ENCODE measurements at regions not wholly inside any gene's neighbourhood (a gene's known extent, or its start where the extent isn't known, plus 50 kb on each side); places are given as distances from the start of the nearest gene placed in this dataset.

- TF ChIP-seq CREB1 (IDR thresholded peaks at IDR 0.05; ENCODE audit: low read depth): no peak
- no peak for TF ChIP-seq YY1 (IDR thresholded peaks at IDR 0.05; ENCODE audit: low read depth)
- no peak for TF ChIP-seq RAD21 (IDR thresholded peaks at IDR 0.05; ENCODE audit: low read depth)
- no peak for TF ChIP-seq REST (IDR thresholded peaks at IDR 0.05; ENCODE audit: low read depth)
- no peak for TF ChIP-seq TEAD4 (IDR thresholded peaks at IDR 0.05)
- TF ChIP-seq EP300 (IDR thresholded peaks at IDR 0.05; ENCODE audit: borderline replicate concordance): no peak
- TF ChIP-seq FOXM1 (IDR thresholded peaks at IDR 0.05; ENCODE audit: borderline replicate concordance, low read depth): no peak
- TF ChIP-seq, protein P1, sequence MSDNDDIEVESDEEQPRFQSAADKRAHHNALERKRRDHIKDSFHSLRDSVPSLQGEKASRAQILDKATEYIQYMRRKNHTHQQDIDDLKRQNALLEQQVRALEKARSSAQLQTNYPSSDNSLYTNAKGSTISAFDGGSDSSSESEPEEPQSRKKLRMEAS (IDR thresholded peaks at IDR 0.05): no peak
- no peak for TF ChIP-seq CEBPB (IDR thresholded peaks at IDR 0.05)
- no peak for TF ChIP-seq USF1 (IDR thresholded peaks at IDR 0.05)
Measured at GRCh38 chr9:116096853-116097252, 56.7 kb upstream of the PAPPA start.
